ENCODE measurements at regions not wholly inside any gene's neighbourhood (a gene's known extent, or its start where the extent isn't known, plus 50 kb on each side); places are given as distances from the start of the nearest gene placed in this dataset.

GRCh38 chr4:46491455-46491854 is 101.5 kb upstream of the GABRA2 start (continued):
- TF ChIP-seq ZNF507 (tag; conservative IDR thresholded peaks at IDR 0.05) (no peak), PML (IDR thresholded peaks at IDR 0.05; ENCODE audit: low read length) (no peak)

- intact Hi-C loops (cut with micrococcal nuclease) (no loop called here), in situ Hi-C loops (cut with MboI) (no loop called here)
- CTCF ChIA-PET (ENCODE audit: low intra/inter-chr PET ratio), result no interaction called here
- BruUV-seq (replicated peaks), result no TSS peak
- no peaks in the 10 kb centered on the region for H3K27me3 ChIP-seq (ENCODE audit: control insufficient read depth in 2 of 2, insufficient read depth in 2 of 2, low read length in 2 of 2)
- H3K4me3 ChIP-seq, result no peak overlapping the region
- H3K9me3 ChIP-seq (replicated peaks; ENCODE audit: control insufficient read depth, insufficient read depth, low read depth, low read length), result 0 out of 2 replicates have a peak, but pooled peaks cover 2% of the 10 kb centered on the region
- H3K4me2 ChIP-seq (ENCODE audit: insufficient read depth, low read length), result no peak overlapping the region
- H3K79me2 ChIP-seq (ENCODE audit: control insufficient read depth, insufficient read depth, low read length), result no peaks in the 10 kb centered on the region
- ATAC-seq (no peak), FAIRE-seq (no peak), DNase-seq (ENCODE audit: extremely low read depth in 1 of 4, low spot score in 3 of 4) (no peak)
- no peaks in the 10 kb centered on the region for H4K20me1 ChIP-seq (replicated peaks; ENCODE audit: control insufficient read depth, insufficient read depth, low read length)
- H3K9ac ChIP-seq (ENCODE audit: insufficient read depth in 1 of 2, low read depth in 2 of 2, low read length in 2 of 2), result no peak overlapping the region
- no peaks in the 10 kb centered on the region for H3K4me1 ChIP-seq (replicated peaks in 1 of 2; ENCODE audit: control insufficient read depth in 2 of 2, insufficient read depth in 2 of 2, low read length in 2 of 2)
- no peaks in the 10 kb centered on the region for H3K9me1 ChIP-seq (ENCODE audit: control insufficient read depth, insufficient read depth, low read length)
- H3K27ac ChIP-seq (ENCODE audit: extremely low read depth, low read depth, low read length), result no peak overlapping the region
- H3K36me3 ChIP-seq (ENCODE audit: control insufficient read depth, insufficient read depth, low read length), result no peaks in the 10 kb centered on the region
- no peak overlapping the region for H2AFZ ChIP-seq (ENCODE audit: low read depth, low read length)
- TF ChIP-seq PRDM10 (IDR thresholded peaks at IDR 0.05; ENCODE audit: partially characterized antibody), result no peak
- no peak for TF ChIP-seq NCOA1 (IDR thresholded peaks at IDR 0.05; ENCODE audit: low read depth)
- TF ChIP-seq ZNF780A (CRISPR knock-in tag; IDR thresholded peaks at IDR 0.05), result no peak
- TF ChIP-seq, protein P1, sequence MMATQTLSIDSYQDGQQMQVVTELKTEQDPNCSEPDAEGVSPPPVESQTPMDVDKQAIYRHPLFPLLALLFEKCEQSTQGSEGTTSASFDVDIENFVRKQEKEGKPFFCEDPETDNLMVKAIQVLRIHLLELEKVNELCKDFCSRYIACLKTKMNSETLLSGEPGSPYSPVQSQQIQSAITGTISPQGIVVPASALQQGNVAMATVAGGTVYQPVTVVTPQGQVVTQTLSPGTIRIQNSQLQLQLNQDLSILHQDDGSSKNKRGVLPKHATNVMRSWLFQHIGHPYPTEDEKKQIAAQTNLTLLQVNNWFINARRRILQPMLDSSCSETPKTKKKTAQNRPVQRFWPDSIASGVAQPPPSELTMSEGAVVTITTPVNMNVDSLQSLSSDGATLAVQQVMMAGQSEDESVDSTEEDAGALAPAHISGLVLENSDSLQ (IDR thresholded peaks at IDR 0.05), result no peak
- POLR2A ChIA-PET, result no interaction called here
Observed at GRCh38 chr4:46484881-46485280, 95.0 kb upstream of the GABRA2 start.
